ENCODE measurements at regions not wholly inside any gene's neighbourhood (a gene's known extent, or its start where the extent isn't known, plus 50 kb on each side); places are given as distances from the start of the nearest gene placed in this dataset.

GRCh38 chr7:52705768-52706167 is 329.7 kb upstream of the POM121L12 start:
- H3K27me3 ChIP-seq = no peaks in the 10 kb centered on the region
- no peak overlapping the region for H3K4me3 ChIP-seq
- no peak overlapping the region for H3K27ac ChIP-seq
- no peaks in the 10 kb centered on the region for H3K36me3 ChIP-seq
- H3K4me1 ChIP-seq = no peaks in the 10 kb centered on the region
- ATAC-seq (no peak), DNase-seq (no peak)
- intact Hi-C loops (cut with DNase I) = no loop called here
- no peaks in the 10 kb centered on the region for H3K9me3 ChIP-seq
- TF ChIP-seq CTCF (IDR thresholded peaks at IDR 0.05) = no peak

- no peaks in the 10 kb centered on the region for H3K9me3 ChIP-seq
- no peak for DNase-seq
- ATAC-seq = no peak
- no peak for TF ChIP-seq CTCF (IDR thresholded peaks at IDR 0.05)
- H3K27me3 ChIP-seq = no peaks in the 10 kb centered on the region
- H3K4me3 ChIP-seq = no peak overlapping the region
- H3K27ac ChIP-seq = no peak overlapping the region
- H3K36me3 ChIP-seq = no peaks in the 10 kb centered on the region
- intact Hi-C loops (cut with DNase I) = no loop called here
- no peaks in the 10 kb centered on the region for H3K4me1 ChIP-seq
Measured at GRCh38 chr7:52700349-52700748, 335.1 kb upstream of the POM121L12 start.

- Histone ChIP-seq H3K27ac (no peak overlapping the region), H3K4me1 (no peaks in the 10 kb centered on the region), H3K9me3 (no peaks in the 10 kb centered on the region), H3K36me3 (no peaks in the 10 kb centered on the region), H3K27me3 (no peaks in the 10 kb centered on the region), H3K4me3 (no peak overlapping the region)
- intact Hi-C loops (cut with DNase I) = no loop called here
- no peak for TF ChIP-seq CTCF (IDR thresholded peaks at IDR 0.05)
- ATAC-seq (no peak), DNase-seq (no peak)
Measured at GRCh38 chr7:52695973-52696595, 339.3 kb upstream of the POM121L12 start.

GRCh38 chr7:52691257-52691656 is 344.2 kb upstream of the POM121L12 start:
- H3K9me3 ChIP-seq = no peaks in the 10 kb centered on the region
- H3K27ac ChIP-seq = no peak overlapping the region
- H3K36me3 ChIP-seq = no peaks in the 10 kb centered on the region
- ATAC-seq (no peak), DNase-seq (no peak)
- intact Hi-C loops (cut with DNase I) = no loop called here
- TF ChIP-seq CTCF (IDR thresholded peaks at IDR 0.05) = no peak
- H3K4me1 ChIP-seq = no peaks in the 10 kb centered on the region
- H3K27me3 ChIP-seq = no peaks in the 10 kb centered on the region
- no peak overlapping the region for H3K4me3 ChIP-seq

GRCh38 chr7:52689912-52690311 is 345.5 kb upstream of the POM121L12 start:
- no peak for DNase-seq
- no peaks in the 10 kb centered on the region for H3K27me3 ChIP-seq
- H3K36me3 ChIP-seq = no peaks in the 10 kb centered on the region
- no peaks in the 10 kb centered on the region for H3K9me3 ChIP-seq
- H3K27ac ChIP-seq = no peak overlapping the region
- H3K4me1 ChIP-seq = no peaks in the 10 kb centered on the region
- ATAC-seq = no peak
- H3K4me3 ChIP-seq = no peak overlapping the region
- no peak for TF ChIP-seq CTCF (IDR thresholded peaks at IDR 0.05)
- intact Hi-C loops (cut with DNase I) = no loop called here

- ATAC-seq = no peak
- H3K27me3 ChIP-seq = no peaks in the 10 kb centered on the region
- no peak for TF ChIP-seq CTCF (IDR thresholded peaks at IDR 0.05)
- no peaks in the 10 kb centered on the region for H3K36me3 ChIP-seq
- H3K4me3 ChIP-seq = no peak overlapping the region
- no peaks in the 10 kb centered on the region for H3K9me3 ChIP-seq
- H3K27ac ChIP-seq = no peak overlapping the region
- H3K4me1 ChIP-seq = no peaks in the 10 kb centered on the region
- intact Hi-C loops (cut with DNase I) = no loop called here
- DNase-seq = no peak
Measured at GRCh38 chr7:52685333-52685732, 350.1 kb upstream of the POM121L12 start.
